ENCODE measurements at regions not wholly inside any gene's neighbourhood (a gene's known extent, or its start where the extent isn't known, plus 50 kb on each side); places are given as distances from the start of the nearest gene placed in this dataset.

GRCh38 chrX:13094374-13094773, 50.0 kb upstream of the FAM9C start:
- TF ChIP-seq, protein P1, sequence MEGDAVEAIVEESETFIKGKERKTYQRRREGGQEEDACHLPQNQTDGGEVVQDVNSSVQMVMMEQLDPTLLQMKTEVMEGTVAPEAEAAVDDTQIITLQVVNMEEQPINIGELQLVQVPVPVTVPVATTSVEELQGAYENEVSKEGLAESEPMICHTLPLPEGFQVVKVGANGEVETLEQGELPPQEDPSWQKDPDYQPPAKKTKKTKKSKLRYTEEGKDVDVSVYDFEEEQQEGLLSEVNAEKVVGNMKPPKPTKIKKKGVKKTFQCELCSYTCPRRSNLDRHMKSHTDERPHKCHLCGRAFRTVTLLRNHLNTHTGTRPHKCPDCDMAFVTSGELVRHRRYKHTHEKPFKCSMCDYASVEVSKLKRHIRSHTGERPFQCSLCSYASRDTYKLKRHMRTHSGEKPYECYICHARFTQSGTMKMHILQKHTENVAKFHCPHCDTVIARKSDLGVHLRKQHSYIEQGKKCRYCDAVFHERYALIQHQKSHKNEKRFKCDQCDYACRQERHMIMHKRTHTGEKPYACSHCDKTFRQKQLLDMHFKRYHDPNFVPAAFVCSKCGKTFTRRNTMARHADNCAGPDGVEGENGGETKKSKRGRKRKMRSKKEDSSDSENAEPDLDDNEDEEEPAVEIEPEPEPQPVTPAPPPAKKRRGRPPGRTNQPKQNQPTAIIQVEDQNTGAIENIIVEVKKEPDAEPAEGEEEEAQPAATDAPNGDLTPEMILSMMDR (conservative IDR thresholded peaks at IDR 0.05; ENCODE audit: low read length): no peak
- TF ChIP-seq EZH2phosphoT487 (IDR thresholded peaks at IDR 0.05; ENCODE audit: borderline replicate concordance): no peak

Data from Loucy (cell line).